HEK293 (cell line): ENCODE measurements at regions not wholly inside any gene's neighbourhood (a gene's known extent, or its start where the extent isn't known, plus 50 kb on each side); places are given as distances from the start of the nearest gene placed in this dataset.

Experiments used
- CTCF ChIA-PET: fragments of 350-600 bp; formaldehyde crosslinking; extraction: SDS; loops from one replicate; lab custom pipeline; 2021; ENCODE audit warnings: antibody characterized with exemption; lab: Yijun Ruan, JAX
- POLR2A ChIA-PET: fragments of 300-600 bp; formaldehyde crosslinking; extraction: SDS; loops from one replicate; lab custom pipeline; 2020; ENCODE audit warnings: antibody characterized with exemption, inconsistent platforms; lab: Yijun Ruan, JAX
- H3K27ac ChIP-seq: fragments of 200-500 bp; sonication (Bioruptor generic); 2 replicates; pipeline ENCODE4 v1.5.1; 2014; ENCODE audit warnings: low read depth, low read length, control low read depth, inconsistent platforms; ENCODE audit errors: extremely low read depth
- H3K36me3 ChIP-seq, 2 experiments: fragments of 200-500 bp in 1 of 2; sonication (Bioruptor generic) in 1 of 2; 1 replicate in 1 of 2; 2 replicates in 1 of 2; pipeline ENCODE4 v1.5.1; 2014 to 2017; ENCODE audit warnings: inconsistent platforms in 2 of 2, low read length in 2 of 2; ENCODE audit not compliant: control insufficient read depth in 2 of 2, insufficient read depth in 1 of 2
- H3K4me1 ChIP-seq: fragments of 200-500 bp; sonication (Bioruptor generic); 2 replicates; pipeline ENCODE4 v1.5.1; 2014; ENCODE audit warnings: mild to moderate bottlenecking, low read length, inconsistent platforms; ENCODE audit not compliant: control insufficient read depth, insufficient read depth
- H3K4me3 ChIP-seq: 2 replicates; pipeline ENCODE4 v1.5.1; 2011; ENCODE audit warnings: low read depth, mild to moderate bottlenecking, control low read depth, low read length, moderate library complexity
- H3K9me3 ChIP-seq: fragments of 200-500 bp; sonication (Bioruptor generic); 2 replicates; pipeline ENCODE4 v1.5.1; 2014; ENCODE audit warnings: low read depth, low read length, inconsistent platforms; ENCODE audit not compliant: control insufficient read depth, insufficient read depth
- BCL11A ChIP-seq: fragments of 450-650 bp; formaldehyde crosslinking; IDR thresholded peaks from 2 replicates; pipeline ENCODE4 v1.5.1; 2016; ENCODE audit warnings: low read depth, missing biosample characterization, missing genetic modification characterization
- BCL6B ChIP-seq: fragments of 450-650 bp; formaldehyde crosslinking; IDR thresholded peaks from 2 replicates; pipeline ENCODE4 v1.5.1; 2017; ENCODE audit warnings: missing biosample characterization, missing genetic modification characterization
- GLIS2 ChIP-seq: fragments of 450-650 bp; formaldehyde crosslinking; IDR thresholded peaks from 2 replicates; pipeline ENCODE4 v1.5.1; 2016; ENCODE audit warnings: missing biosample characterization, missing genetic modification characterization
- PRDM1 ChIP-seq: fragments of 450-650 bp; formaldehyde crosslinking; IDR thresholded peaks from 2 replicates; pipeline ENCODE4; 2016; ENCODE audit warnings: missing biosample characterization, missing genetic modification characterization
- REPIN1 ChIP-seq: fragments of 450-650 bp; formaldehyde crosslinking; IDR thresholded peaks from 2 replicates; pipeline ENCODE4 v1.5.1; 2017; ENCODE audit warnings: missing biosample characterization, missing genetic modification characterization, low read depth
- SP3 ChIP-seq: fragments of 450-650 bp; formaldehyde crosslinking; IDR thresholded peaks from 2 replicates; pipeline ENCODE4 v1.5.1; 2016; ENCODE audit warnings: missing biosample characterization, missing genetic modification characterization
- TSHZ1 ChIP-seq: fragments of 450-650 bp; formaldehyde crosslinking; IDR thresholded peaks from 2 replicates; pipeline ENCODE4 v1.5.1; 2016; ENCODE audit warnings: missing biosample characterization, missing genetic modification characterization, borderline replicate concordance
- ZBTB21 ChIP-seq: fragments of 450-650 bp; formaldehyde crosslinking; IDR thresholded peaks from 2 replicates; pipeline ENCODE4 v1.5.1; 2017; ENCODE audit warnings: missing biosample characterization, missing genetic modification characterization
- ZNF146 ChIP-seq: fragments of 450-650 bp; formaldehyde crosslinking; IDR thresholded peaks from 2 replicates; pipeline ENCODE4 v1.5.1; 2016; ENCODE audit warnings: missing biosample characterization, missing genetic modification characterization
- ZNF239 ChIP-seq: fragments of 450-650 bp; formaldehyde crosslinking; IDR thresholded peaks from 2 replicates; pipeline ENCODE4 v1.5.1; 2016; ENCODE audit warnings: missing biosample characterization, missing genetic modification characterization
- ZNF280C ChIP-seq: fragments of 450-650 bp; formaldehyde crosslinking; IDR thresholded peaks from 2 replicates; pipeline ENCODE4 v1.5.1; 2016; ENCODE audit warnings: missing biosample characterization, missing genetic modification characterization
- ZNF311 ChIP-seq: fragments of 450-650 bp; formaldehyde crosslinking; IDR thresholded peaks from 2 replicates; pipeline ENCODE4 v1.5.1; 2017; ENCODE audit warnings: missing biosample characterization, missing genetic modification characterization, borderline replicate concordance
- ZNF341 ChIP-seq: fragments of 450-650 bp; formaldehyde crosslinking; IDR thresholded peaks from 2 replicates; pipeline ENCODE4; 2016; ENCODE audit warnings: low read depth, missing biosample characterization, missing genetic modification characterization
- ZNF449 ChIP-seq: fragments of 450-650 bp; formaldehyde crosslinking; IDR thresholded peaks from 2 replicates; pipeline ENCODE4 v1.5.1; 2017; ENCODE audit warnings: missing biosample characterization, mild to moderate bottlenecking, missing genetic modification characterization, moderate library complexity
- ZNF510 ChIP-seq: fragments of 450-650 bp; formaldehyde crosslinking; IDR thresholded peaks from 2 replicates; pipeline ENCODE4 v1.5.1; 2018; ENCODE audit warnings: mild to moderate bottlenecking, missing genetic modification characterization, missing biosample characterization; ENCODE audit not compliant: insufficient replicate concordance
- ZNF561 ChIP-seq: fragments of 450-650 bp; IDR thresholded peaks from 2 replicates; pipeline ENCODE4 v1.5.1; 2018; ENCODE audit warnings: missing biosample characterization, missing genetic modification characterization, borderline replicate concordance
- ZNF624 ChIP-seq: fragments of 450-650 bp; formaldehyde crosslinking; IDR thresholded peaks from 2 replicates; pipeline ENCODE4 v1.5.1; 2017; ENCODE audit warnings: missing biosample characterization, missing genetic modification characterization
- ZNF629 ChIP-seq: fragments of 450-650 bp; formaldehyde crosslinking; IDR thresholded peaks from 2 replicates; pipeline ENCODE4 v1.5.1; 2017; ENCODE audit warnings: missing biosample characterization, missing genetic modification characterization
- ZNF645 ChIP-seq: fragments of 450-650 bp; formaldehyde crosslinking; IDR thresholded peaks from 2 replicates; pipeline ENCODE4; 2016; ENCODE audit warnings: missing biosample characterization, missing genetic modification characterization
- ZNF658 ChIP-seq: fragments of 450-650 bp; formaldehyde crosslinking; IDR thresholded peaks from 2 replicates; pipeline ENCODE4; 2016; ENCODE audit warnings: missing biosample characterization, missing genetic modification characterization
- ZNF785 ChIP-seq: fragments of 450-650 bp; formaldehyde crosslinking; IDR thresholded peaks from 2 replicates; pipeline ENCODE4 v1.5.1; 2016; ENCODE audit warnings: missing biosample characterization, missing genetic modification characterization

- no peaks in the 10 kb centered on the region for H3K36me3 ChIP-seq
- ChIA-PET CTCF (no interaction called here), POLR2A (no interaction called here)
- H3K9me3 ChIP-seq = no peaks in the 10 kb centered on the region
- H3K27ac ChIP-seq = no peak overlapping the region
- H3K4me1 ChIP-seq = no peaks in the 10 kb centered on the region
- H3K4me3 ChIP-seq = no peak overlapping the region
- TF ChIP-seq ZNF311 (tag by site-specific recombination) = no peak
- TF ChIP-seq BCL6B (tag by site-specific recombination) = no peak
- TF ChIP-seq ZNF239 = no peak
- TF ChIP-seq ZNF449 (tag by site-specific recombination) = no peak
- TF ChIP-seq ZNF785 (tag by site-specific recombination) = no peak
- TF ChIP-seq ZNF146 (tag by site-specific recombination) = no peak
- TF ChIP-seq ZNF341 = no peak
- no peak for TF ChIP-seq TSHZ1 (tag by site-specific recombination)
- no peak for TF ChIP-seq ZBTB21 (tag by site-specific recombination)
- no peak for TF ChIP-seq ZNF629 (tag by site-specific recombination)
- no peak for TF ChIP-seq REPIN1 (tag by site-specific recombination)
Measured at GRCh38 chr9:107228496-107229039, 54.5 kb upstream of the RAD23B start.

- CTCF ChIA-PET = no interaction called here
- no peak overlapping the region for H3K27ac ChIP-seq
- H3K9me3 ChIP-seq = no peaks in the 10 kb centered on the region
- no peaks in the 10 kb centered on the region for H3K36me3 ChIP-seq
- no peaks in the 10 kb centered on the region for H3K4me1 ChIP-seq
- no peak overlapping the region for H3K4me3 ChIP-seq
- POLR2A ChIA-PET = no interaction called here
- no peak for TF ChIP-seq SP3 (tag by site-specific recombination)
- TF ChIP-seq ZNF629 (tag by site-specific recombination) = no peak
- TF ChIP-seq ZNF658 (tag by site-specific recombination) = no peak
- no peak for TF ChIP-seq ZNF561 (tag by site-specific recombination)
- TF ChIP-seq ZNF645 (tag by site-specific recombination) = no peak
- TF ChIP-seq ZNF280C (tag by site-specific recombination) = no peak
- no peak for TF ChIP-seq ZNF449 (tag by site-specific recombination)
- TF ChIP-seq GLIS2 (tag by site-specific recombination) = no peak
- TF ChIP-seq PRDM1 (tag by site-specific recombination) = no peak
- no peak for TF ChIP-seq BCL11A (tag by site-specific recombination)
- no peak for TF ChIP-seq ZNF510 (tag by site-specific recombination)
- TF ChIP-seq ZNF624 (tag by site-specific recombination) = no peak
Measured at GRCh38 chr9:107229241-107229741, 53.8 kb upstream of the RAD23B start.
